ENCODE measurements at regions not wholly inside any gene's neighbourhood (a gene's known extent, or its start where the extent isn't known, plus 50 kb on each side); places are given as distances from the start of the nearest gene placed in this dataset.
"Not testable (repeated sequence)": the region's sequence is repeated elsewhere in the genome, so short reads cannot be mapped to it uniquely, and the experiment has no call there.

DNA sequence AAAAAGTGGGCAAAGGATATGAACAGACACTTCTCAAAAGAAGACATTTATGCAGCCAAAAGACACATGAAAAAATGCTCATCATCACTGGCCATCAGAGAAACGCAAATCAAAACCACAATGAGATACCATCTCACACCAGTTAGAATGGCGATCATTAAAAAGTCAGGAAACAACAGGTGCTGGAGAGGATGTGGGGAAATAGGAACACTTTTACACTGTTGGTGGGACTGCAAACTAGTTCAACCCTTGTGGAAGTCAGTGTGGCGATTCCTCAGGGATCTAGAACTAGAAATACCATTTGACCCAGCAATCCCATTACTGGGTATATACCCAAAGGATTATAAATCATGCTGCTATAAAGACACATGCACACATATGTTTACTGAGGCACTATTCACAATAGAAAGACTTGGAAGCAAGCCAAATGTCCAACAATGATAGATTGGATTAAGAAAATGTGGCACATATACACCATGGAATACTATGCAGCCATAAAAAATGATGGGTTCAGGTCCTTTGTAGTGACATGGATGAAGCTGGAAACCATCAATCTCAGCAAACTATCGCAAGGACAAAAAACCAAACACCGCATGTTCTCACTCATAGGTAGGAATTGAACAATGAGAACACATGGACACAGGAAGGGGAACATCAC lies 88.9 kb downstream of the RRAGC start:
- WGBS = 100% methylated on average over 1 of the region's 5 CpGs

DNA sequence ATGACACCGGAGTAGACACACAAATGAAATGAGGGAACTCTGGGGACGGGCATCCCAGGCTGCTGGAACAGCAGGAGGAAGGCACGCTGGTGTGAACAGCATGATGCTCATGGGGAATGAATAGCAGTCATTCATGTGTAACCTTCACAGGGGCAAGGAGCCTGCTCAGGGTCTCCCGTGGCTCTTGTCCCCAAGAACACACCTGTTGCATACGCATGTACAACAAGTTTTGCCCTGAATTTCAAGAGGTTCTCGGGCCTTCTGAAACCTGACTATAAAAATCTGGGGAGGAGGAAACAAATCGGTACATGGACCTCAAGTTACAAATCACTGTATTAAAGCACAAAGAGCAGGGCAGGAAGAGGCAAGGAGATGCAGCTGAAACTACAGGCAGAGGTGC lies 93.4 kb downstream of the RRAGC start:
- 84% methylated on average over 7 of the region's 7 CpGs for WGBS
- Histone ChIP-seq H2BK120ac (ENCODE audit: low read depth, low read length) (no peak overlapping the region), H3K4ac (ENCODE audit: low read depth in 1 of 2, low read length in 2 of 2) (no peak overlapping the region), H3K9ac (ENCODE audit: low read length) (no peak overlapping the region), H3K14ac (ENCODE audit: low read length in 2 of 2) (no peak overlapping the region), H2BK5ac (ENCODE audit: low read depth, low read length, poor library complexity, severe bottlenecking) (no peak overlapping the region), H4K91ac (ENCODE audit: low read length) (no peak overlapping the region), H2BK15ac (ENCODE audit: low read depth, poor library complexity, severe bottlenecking) (no peak overlapping the region), H3K79me1 (replicated peaks; ENCODE audit: low read length, poor library complexity, severe bottlenecking) (no peaks in the 10 kb centered on the region), H2AK5ac (ENCODE audit: low read length, severe bottlenecking) (no peak overlapping the region), H3K9me3 (ENCODE audit: control insufficient read depth, low read length) (no peaks in the 10 kb centered on the region), H3K27ac (ENCODE audit: low read length, poor library complexity, severe bottlenecking) (no peak overlapping the region), H4K8ac (ENCODE audit: low read length) (no peak overlapping the region), H2AFZ (ENCODE audit: low read depth, low read length) (no peak overlapping the region), H2BK12ac (ENCODE audit: low read length in 2 of 2) (no peak overlapping the region), H3K36me3 (ENCODE audit: control insufficient read depth in 1 of 2, insufficient read depth in 2 of 2, low read depth in 1 of 2, low read length in 2 of 2) (no peaks in the 10 kb centered on the region), H3K23ac (ENCODE audit: low read length in 2 of 2) (no peak overlapping the region), H3K18ac (ENCODE audit: low read depth in 1 of 2, low read length in 2 of 2) (no peak overlapping the region), H3K27me3 (ENCODE audit: control insufficient read depth in 1 of 2, insufficient read depth in 1 of 2, low read length in 2 of 2) (no peaks in the 10 kb centered on the region), H3K4me1 (ENCODE audit: control insufficient read depth, insufficient read depth, low read depth, low read length) (no peaks in the 10 kb centered on the region), H3K4me2 (ENCODE audit: low read length, poor library complexity, severe bottlenecking) (no peak overlapping the region), H3K4me3 (ENCODE audit: insufficient read depth in 1 of 2, low read depth in 1 of 2, low read length in 2 of 2) (no peak overlapping the region)
- no peak for DNase-seq

More for the DNA sequence above, 88.9 kb downstream of the RRAGC start:
- not testable (repeated sequence) for H4K8ac ChIP-seq (ENCODE audit: low read length); H3K4me2 ChIP-seq (ENCODE audit: low read length, poor library complexity, severe bottlenecking); H4K91ac ChIP-seq (ENCODE audit: low read length); H2BK5ac ChIP-seq (ENCODE audit: low read depth, low read length, poor library complexity, severe bottlenecking); H2AK5ac ChIP-seq (ENCODE audit: low read length, severe bottlenecking); H3K9ac ChIP-seq (ENCODE audit: low read length); H2BK15ac ChIP-seq (ENCODE audit: low read depth, poor library complexity, severe bottlenecking); H2BK12ac ChIP-seq (ENCODE audit: low read length in 2 of 2); H3K14ac ChIP-seq (ENCODE audit: low read length in 2 of 2); H3K4me3 ChIP-seq (ENCODE audit: insufficient read depth in 1 of 2, low read depth in 1 of 2, low read length in 2 of 2); H3K79me1 ChIP-seq (replicated peaks; ENCODE audit: low read length, poor library complexity, severe bottlenecking); H3K36me3 ChIP-seq (ENCODE audit: control insufficient read depth in 1 of 2, insufficient read depth in 2 of 2, low read depth in 1 of 2, low read length in 2 of 2); H2AFZ ChIP-seq (ENCODE audit: low read depth, low read length); H3K4ac ChIP-seq (ENCODE audit: low read depth in 1 of 2, low read length in 2 of 2); H3K27ac ChIP-seq (ENCODE audit: low read length, poor library complexity, severe bottlenecking); H3K18ac ChIP-seq (ENCODE audit: low read depth in 1 of 2, low read length in 2 of 2); H3K9me3 ChIP-seq (ENCODE audit: control insufficient read depth, low read length); H2BK120ac ChIP-seq (ENCODE audit: low read depth, low read length); DNase-seq; H3K23ac ChIP-seq (ENCODE audit: low read length in 2 of 2); H3K4me1 ChIP-seq (ENCODE audit: control insufficient read depth, insufficient read depth, low read depth, low read length)
- H3K27me3 ChIP-seq (ENCODE audit: control insufficient read depth in 1 of 2, insufficient read depth in 1 of 2, low read length in 2 of 2) = peaks cover 7 to 15% of the 10 kb centered on the region in 2 experiments

DNA sequence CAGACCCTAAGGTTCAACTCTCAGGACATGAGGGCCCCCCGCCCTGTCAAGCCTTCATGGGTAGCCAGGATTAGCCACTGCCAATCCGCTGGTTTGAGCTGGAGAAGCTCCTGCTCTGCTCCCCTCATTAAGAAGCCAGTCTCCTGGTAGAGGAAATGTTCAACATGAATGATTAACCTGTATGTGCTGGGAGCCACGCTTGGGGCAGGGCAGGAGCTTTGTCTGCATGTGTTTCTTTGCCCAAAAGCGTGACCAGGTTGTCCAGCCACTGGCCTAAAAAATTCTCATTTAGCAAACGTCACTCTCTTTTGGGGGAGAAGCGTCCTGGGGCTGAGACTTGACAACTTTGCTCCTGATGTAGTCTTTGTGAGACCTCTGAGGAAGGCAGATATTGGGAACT lies 96.5 kb downstream of the RRAGC start:
- no peak overlapping the region for H2BK12ac ChIP-seq (ENCODE audit: low read length in 2 of 2)
- H3K79me1 ChIP-seq (replicated peaks; ENCODE audit: low read length, poor library complexity, severe bottlenecking) = no peaks in the 10 kb centered on the region
- H3K27me3 ChIP-seq (ENCODE audit: control insufficient read depth in 1 of 2, insufficient read depth in 1 of 2, low read length in 2 of 2) = no peaks in the 10 kb centered on the region
- H2AFZ ChIP-seq (ENCODE audit: low read depth, low read length) = no peak overlapping the region
- no peaks in the 10 kb centered on the region for H3K36me3 ChIP-seq (ENCODE audit: control insufficient read depth in 1 of 2, insufficient read depth in 2 of 2, low read depth in 1 of 2, low read length in 2 of 2)
- H3K4ac ChIP-seq (ENCODE audit: low read depth in 1 of 2, low read length in 2 of 2) = no peak overlapping the region
- no peak overlapping the region for H2BK120ac ChIP-seq (ENCODE audit: low read depth, low read length)
- H4K91ac ChIP-seq (ENCODE audit: low read length) = no peak overlapping the region
- H3K27ac ChIP-seq (ENCODE audit: low read length, poor library complexity, severe bottlenecking) = no peak overlapping the region
- no peak overlapping the region for H2AK5ac ChIP-seq (ENCODE audit: low read length, severe bottlenecking)
- no peak overlapping the region for H3K18ac ChIP-seq (ENCODE audit: low read depth in 1 of 2, low read length in 2 of 2)
- no peak overlapping the region for H3K4me2 ChIP-seq (ENCODE audit: low read length, poor library complexity, severe bottlenecking)
- H2BK15ac ChIP-seq (ENCODE audit: low read depth, poor library complexity, severe bottlenecking) = no peak overlapping the region
- no peak overlapping the region for H2BK5ac ChIP-seq (ENCODE audit: low read depth, low read length, poor library complexity, severe bottlenecking)
- H3K14ac ChIP-seq (ENCODE audit: low read length in 2 of 2) = no peak overlapping the region
- H3K9ac ChIP-seq (ENCODE audit: low read length) = no peak overlapping the region
- no peak overlapping the region for H3K23ac ChIP-seq (ENCODE audit: low read length in 2 of 2)
- H3K9me3 ChIP-seq (ENCODE audit: control insufficient read depth, low read length) = no peaks in the 10 kb centered on the region
- no peak for DNase-seq
- H4K8ac ChIP-seq (ENCODE audit: low read length) = no peak overlapping the region
- no peaks in the 10 kb centered on the region for H3K4me1 ChIP-seq (ENCODE audit: control insufficient read depth, insufficient read depth, low read depth, low read length)
- WGBS = 67% methylated on average over 6 of the region's 6 CpGs
- H3K4me3 ChIP-seq (ENCODE audit: insufficient read depth in 1 of 2, low read depth in 1 of 2, low read length in 2 of 2) = no peak overlapping the region

DNA sequence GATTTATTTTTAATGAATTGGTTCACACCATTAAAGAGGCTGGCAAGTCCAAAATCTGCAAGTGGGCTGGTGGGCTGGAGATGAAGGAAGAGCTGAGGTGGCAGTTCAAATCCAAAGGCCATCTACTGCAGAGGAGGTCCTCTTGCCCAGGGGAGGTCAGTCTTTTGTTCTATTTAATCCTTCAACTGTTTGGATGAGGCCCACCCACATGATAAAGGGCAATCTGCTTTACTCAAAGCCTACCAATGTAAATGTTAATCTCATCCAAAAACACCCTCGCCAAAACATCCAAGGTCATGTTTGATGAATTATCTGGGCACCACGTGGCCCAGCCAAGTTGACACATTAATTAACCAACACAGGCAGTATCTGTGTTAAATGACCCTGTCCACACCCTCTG lies 99.0 kb downstream of the RRAGC start:
- Histone ChIP-seq H3K79me1 (replicated peaks; ENCODE audit: low read length, poor library complexity, severe bottlenecking) (no peaks in the 10 kb centered on the region), H3K4me1 (ENCODE audit: control insufficient read depth, insufficient read depth, low read depth, low read length) (no peaks in the 10 kb centered on the region), H3K27me3 (ENCODE audit: control insufficient read depth in 1 of 2, insufficient read depth in 1 of 2, low read length in 2 of 2) (peaks cover 0 to 7% of the 10 kb centered on the region in 2 experiments), H4K8ac (ENCODE audit: low read length) (no peak overlapping the region), H3K4me2 (ENCODE audit: low read length, poor library complexity, severe bottlenecking) (no peak overlapping the region), H3K9ac (ENCODE audit: low read length) (no peak overlapping the region), H3K4ac (ENCODE audit: low read depth in 1 of 2, low read length in 2 of 2) (no peak overlapping the region), H3K9me3 (ENCODE audit: control insufficient read depth, low read length) (no peaks in the 10 kb centered on the region), H2BK15ac (ENCODE audit: low read depth, poor library complexity, severe bottlenecking) (no peak overlapping the region), H3K4me3 (ENCODE audit: insufficient read depth in 1 of 2, low read depth in 1 of 2, low read length in 2 of 2) (no peak overlapping the region), H3K23ac (ENCODE audit: low read length in 2 of 2) (no peak overlapping the region), H4K91ac (ENCODE audit: low read length) (no peak overlapping the region), H2BK5ac (ENCODE audit: low read depth, low read length, poor library complexity, severe bottlenecking) (no peak overlapping the region), H3K27ac (ENCODE audit: low read length, poor library complexity, severe bottlenecking) (no peak overlapping the region), H3K14ac (ENCODE audit: low read length in 2 of 2) (no peak overlapping the region), H2AK5ac (ENCODE audit: low read length, severe bottlenecking) (no peak overlapping the region), H2BK12ac (ENCODE audit: low read length in 2 of 2) (no peak overlapping the region), H3K36me3 (ENCODE audit: control insufficient read depth in 1 of 2, insufficient read depth in 2 of 2, low read depth in 1 of 2, low read length in 2 of 2) (no peaks in the 10 kb centered on the region), H2AFZ (ENCODE audit: low read depth, low read length) (no peak overlapping the region), H3K18ac (ENCODE audit: low read depth in 1 of 2, low read length in 2 of 2) (no peak overlapping the region), H2BK120ac (ENCODE audit: low read depth, low read length) (no peak overlapping the region)
- 76% methylated on average over 2 of the region's 2 CpGs for WGBS
- DNase-seq = no peak

Measured in mesenchymal stem cell (in vitro differentiated cells and primary cell).